OCI-LY3 (cell line): ENCODE measurements at regions not wholly inside any gene's neighbourhood (a gene's known extent, or its start where the extent isn't known, plus 50 kb on each side); places are given as distances from the start of the nearest gene placed in this dataset.

Source experiments
- H2AFZ ChIP-seq: fragments of 200-600, 300-600 bp; shearing (Covaris generic); 2 replicates; pipeline ENCODE4 v1.6.0; 2014; ENCODE audit warnings: antibody characterized with exemption, low read depth, low read length
- H3K27ac ChIP-seq: fragments of 200-600, 300-600 bp; sonication (generic); 2 replicates; pipeline ENCODE4 v1.5.1; 2014; ENCODE audit warnings: mild to moderate bottlenecking, low read length, moderate library complexity, mixed read lengths
- H3K27me3 ChIP-seq: fragments of 200-600, 300-600 bp; sonication (generic); 2 replicates; pipeline ENCODE4 v1.6.1; 2014; ENCODE audit warnings: low read depth, low read length, mixed read lengths
- H3K36me3 ChIP-seq: fragments of 200-600, 300-600 bp; sonication (generic); replicated peaks from 2 replicates; pipeline ENCODE3; 2014; ENCODE audit warnings: low read depth, low read length, mixed read lengths
- H3K4me1 ChIP-seq: fragments of 300-600, 200-600 bp; sonication (generic); 2 replicates; pipeline ENCODE4 v1.6.1; 2014; ENCODE audit warnings: low read length, mixed read lengths
- H3K4me2 ChIP-seq: fragments of 200-600, 300-600 bp; sonication (generic); 2 replicates; pipeline ENCODE4 v1.6.1; 2014; ENCODE audit warnings: low read length, mixed read lengths
- H3K4me3 ChIP-seq: fragments of 300-600, 200-600 bp; sonication (generic); 2 replicates; pipeline ENCODE4 v1.5.1; 2014; ENCODE audit warnings: antibody characterized with exemption, mild to moderate bottlenecking, low read length, moderate library complexity
- H3K79me2 ChIP-seq: fragments of 300-600, 200-600 bp; shearing (Covaris generic); 2 replicates; pipeline ENCODE4 v1.6.1; 2014; ENCODE audit warnings: mild to moderate bottlenecking, low read length, mixed read lengths
- H3K9ac ChIP-seq: fragments of 300-600, 200-600 bp; shearing (Covaris generic); 2 replicates; pipeline ENCODE4 v1.6.0; 2014; ENCODE audit warnings: mild to moderate bottlenecking, low read length, moderate library complexity
- H3K9me3 ChIP-seq: fragments of 200-600, 300-600 bp; shearing (Covaris generic); 2 replicates; pipeline ENCODE4 v1.6.1; 2014; ENCODE audit warnings: low read length, mixed read lengths; ENCODE audit not compliant: insufficient read depth
- H4K20me1 ChIP-seq: fragments of 200-600, 300-600 bp; sonication (generic); 2 replicates; pipeline ENCODE4 v1.6.1; 2016; ENCODE audit warnings: low read length, mixed read lengths; ENCODE audit not compliant: insufficient read depth
- CTCF ChIP-seq: fragments of 200-600, 300-600 bp; sonication (generic); IDR thresholded peaks from 2 replicates; pipeline ENCODE4 v1.5.1; 2014; ENCODE audit warnings: antibody characterized with exemption, low read length, low read depth
- EZH2phosphoT487 ChIP-seq: fragments of 200-600 bp; shearing (Covaris generic); IDR thresholded peaks from 2 replicates; pipeline ENCODE4 v1.6.1; 2018; ENCODE audit warnings: antibody characterized with exemption, mixed run types, low read depth

GRCh38 chr5:125424402-125425141, 678.1 kb upstream of the ZNF608 start:
- Histone ChIP-seq H2AFZ (no peak overlapping the region), H3K9me3 (no peaks in the 10 kb centered on the region), H3K36me3 (no peaks in the 10 kb centered on the region), H3K4me2 (no peak overlapping the region), H3K27ac (no peak overlapping the region), H3K79me2 (no peaks in the 10 kb centered on the region), H4K20me1 (no peaks in the 10 kb centered on the region), H3K4me3 (no peak overlapping the region), H3K9ac (no peak overlapping the region), H3K4me1 (no peaks in the 10 kb centered on the region), H3K27me3 (no peaks in the 10 kb centered on the region)
- TF ChIP-seq EZH2phosphoT487 (no peak), CTCF (no peak)

- H3K9me3 ChIP-seq, result no peaks in the 10 kb centered on the region
Observed at GRCh38 chr5:125429498-125429897, 683.1 kb upstream of the ZNF608 start.

GRCh38 chr5:125433457-125433856, 687.0 kb upstream of the ZNF608 start:
- no peak overlapping the region for H3K9ac ChIP-seq
- H3K4me2 ChIP-seq, result no peak overlapping the region
- H3K4me3 ChIP-seq, result no peak overlapping the region
- H2AFZ ChIP-seq, result no peak overlapping the region
- H3K9me3 ChIP-seq, result no peaks in the 10 kb centered on the region
- H3K27me3 ChIP-seq, result no peaks in the 10 kb centered on the region
- H3K27ac ChIP-seq, result no peak overlapping the region
- no peaks in the 10 kb centered on the region for H3K36me3 ChIP-seq
- TF ChIP-seq CTCF, result no peak
- H3K79me2 ChIP-seq, result no peaks in the 10 kb centered on the region
- no peaks in the 10 kb centered on the region for H3K4me1 ChIP-seq
- no peaks in the 10 kb centered on the region for H4K20me1 ChIP-seq

More at GRCh38 chr5:125429498-125429897, 683.1 kb upstream of the ZNF608 start:
- H3K27ac ChIP-seq, result no peak overlapping the region
- no peaks in the 10 kb centered on the region for H3K36me3 ChIP-seq
- no peak overlapping the region for H2AFZ ChIP-seq
- H3K9ac ChIP-seq, result no peak overlapping the region
- H3K79me2 ChIP-seq, result no peaks in the 10 kb centered on the region
- H3K4me1 ChIP-seq, result no peaks in the 10 kb centered on the region
- TF ChIP-seq EZH2phosphoT487 (no peak), CTCF (no peak)
- no peaks in the 10 kb centered on the region for H3K27me3 ChIP-seq
- H3K4me3 ChIP-seq, result no peak overlapping the region
- no peak overlapping the region for H3K4me2 ChIP-seq
- no peaks in the 10 kb centered on the region for H4K20me1 ChIP-seq

GRCh38 chr5:125439243-125439642, 692.8 kb upstream of the ZNF608 start:
- H4K20me1 ChIP-seq, result no peaks in the 10 kb centered on the region
- no peak for TF ChIP-seq CTCF
- no peak for TF ChIP-seq EZH2phosphoT487
- no peaks in the 10 kb centered on the region for H3K9me3 ChIP-seq
- no peak overlapping the region for H3K4me2 ChIP-seq
- no peak overlapping the region for H3K9ac ChIP-seq
- H3K27ac ChIP-seq, result no peak overlapping the region
- H3K4me1 ChIP-seq, result no peaks in the 10 kb centered on the region
- no peaks in the 10 kb centered on the region for H3K27me3 ChIP-seq
- H3K36me3 ChIP-seq, result no peaks in the 10 kb centered on the region
- no peaks in the 10 kb centered on the region for H3K79me2 ChIP-seq
- no peak overlapping the region for H2AFZ ChIP-seq
- H3K4me3 ChIP-seq, result no peak overlapping the region
